Testis (tissue), 2 donors: ENCODE measurements at regions not wholly inside any gene's neighbourhood (a gene's known extent, or its start where the extent isn't known, plus 50 kb on each side); places are given as distances from the start of the nearest gene placed in this dataset.
A peak's percentile ranks its signal among the peaks of the same experiment; 100 is the strongest.
"Not testable (repeated sequence)": the region's sequence is repeated elsewhere in the genome, so short reads cannot be mapped to it uniquely, and the experiment has no call there.

Experiments used
- DNase-seq: peaks from one replicate; pipeline ENCODE4 v3.0.0-alpha.2; 2019
- H3K27ac ChIP-seq, 2 donors: fragments of 200-600 bp; sonication (generic); one replicate each; pipeline ENCODE4 v1.5.1; 2019
- H3K27me3 ChIP-seq: fragments of 200-600 bp; sonication (generic); one replicate; pipeline ENCODE4 v1.5.1; 2019
- H3K36me3 ChIP-seq: fragments of 200-600 bp; sonication (generic); one replicate; pipeline ENCODE4 v1.5.1; 2017; ENCODE audit warnings: low read depth; ENCODE audit errors: missing control alignments
- H3K4me1 ChIP-seq: fragments of 200-600 bp; sonication (generic); one replicate; pipeline ENCODE4 v1.5.1; 2019
- H3K4me3 ChIP-seq, 2 donors: fragments of 200-600 bp; sonication (generic); one replicate each; pipeline ENCODE4 v1.5.1; 2017 to 2019
- H3K9me3 ChIP-seq: fragments of 200-600 bp; sonication (generic); one replicate; pipeline ENCODE4 v1.5.1; 2017
- POLR2A ChIP-seq: fragments of 450-650 bp; IDR thresholded peaks from one replicate; pipeline ENCODE4 v1.6.1; 2017; ENCODE audit warnings: antibody characterized with exemption, mild to moderate bottlenecking, moderate library complexity
- WGBS, 2 donors: methylation state at CpG; one replicate each; pipeline ENCODE4 v1.1.5; 2018; 5-methylcytosine and 5-hydroxymethylcytosine counted together
- intact Hi-C: fragments of 100-400 bp; cut with DNase I; formaldehyde crosslinking; loops from one replicate; pipeline ENCODE4 v1.15.1; 2023; ENCODE audit warnings: low total_unique reads
- TF ChIP-seq, protein P1 (sequence below), 3 experiments: fragments of 450-650 bp in 2 of 3; fragments of 200-600 bp in 1 of 3; sonication (generic) in 1 of 3; IDR thresholded peaks; one replicate each; pipeline ENCODE4 v1.5.1; 2016 to 2019; ENCODE audit warnings: antibody characterized with exemption in 3 of 3, mild to moderate bottlenecking in 2 of 3, moderate library complexity in 1 of 3

DNA sequence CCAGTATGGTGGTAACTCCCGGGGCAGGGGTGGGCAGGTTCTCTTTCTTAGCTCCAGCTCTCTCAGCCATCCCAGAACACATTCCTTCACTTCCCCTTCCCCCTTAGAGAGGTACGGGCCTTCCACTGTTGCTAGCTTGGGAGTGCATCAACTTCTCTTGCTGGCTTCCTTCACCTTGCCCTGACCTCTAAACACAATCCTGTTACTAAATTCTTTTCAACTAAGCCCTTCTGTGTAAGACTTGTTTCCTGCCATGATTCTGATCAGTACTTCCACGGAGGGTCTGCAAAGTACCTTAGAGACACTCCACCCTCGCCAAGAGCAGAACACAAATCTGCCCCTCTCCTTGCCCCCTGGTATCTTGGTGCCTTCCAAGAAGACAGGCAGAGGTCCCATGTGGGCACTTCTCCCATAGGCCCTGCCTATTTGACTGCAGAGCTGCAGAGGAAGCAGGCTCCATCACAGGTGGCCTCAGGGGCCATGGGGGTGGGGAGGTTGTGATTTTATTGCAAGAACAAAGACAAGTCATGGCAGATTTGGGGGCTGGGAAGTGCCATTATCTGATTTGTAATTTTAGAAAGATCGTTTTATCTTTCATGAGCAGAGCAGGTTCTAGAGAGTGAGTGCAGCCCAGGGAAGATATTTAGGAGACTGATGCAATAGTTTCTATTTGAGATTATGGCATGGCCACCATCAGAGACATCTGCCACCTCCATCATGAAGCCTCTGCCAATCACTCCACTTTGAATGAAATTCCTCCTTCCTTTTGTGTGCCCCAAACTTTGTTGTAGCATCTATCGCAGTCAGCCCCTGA lies 182.5 kb upstream of the JUN start:
- Histone ChIP-seq H3K4me1 (no peaks in the 10 kb centered on the region), H3K27me3 (no peaks in the 10 kb centered on the region), H3K27ac (no peak overlapping the region), H3K4me3 (no peak overlapping the region), H3K36me3 (no peaks in the 10 kb centered on the region), H3K9me3 (no peaks in the 10 kb centered on the region)
- no peak for TF ChIP-seq POLR2A
- TF ChIP-seq, protein P1, sequence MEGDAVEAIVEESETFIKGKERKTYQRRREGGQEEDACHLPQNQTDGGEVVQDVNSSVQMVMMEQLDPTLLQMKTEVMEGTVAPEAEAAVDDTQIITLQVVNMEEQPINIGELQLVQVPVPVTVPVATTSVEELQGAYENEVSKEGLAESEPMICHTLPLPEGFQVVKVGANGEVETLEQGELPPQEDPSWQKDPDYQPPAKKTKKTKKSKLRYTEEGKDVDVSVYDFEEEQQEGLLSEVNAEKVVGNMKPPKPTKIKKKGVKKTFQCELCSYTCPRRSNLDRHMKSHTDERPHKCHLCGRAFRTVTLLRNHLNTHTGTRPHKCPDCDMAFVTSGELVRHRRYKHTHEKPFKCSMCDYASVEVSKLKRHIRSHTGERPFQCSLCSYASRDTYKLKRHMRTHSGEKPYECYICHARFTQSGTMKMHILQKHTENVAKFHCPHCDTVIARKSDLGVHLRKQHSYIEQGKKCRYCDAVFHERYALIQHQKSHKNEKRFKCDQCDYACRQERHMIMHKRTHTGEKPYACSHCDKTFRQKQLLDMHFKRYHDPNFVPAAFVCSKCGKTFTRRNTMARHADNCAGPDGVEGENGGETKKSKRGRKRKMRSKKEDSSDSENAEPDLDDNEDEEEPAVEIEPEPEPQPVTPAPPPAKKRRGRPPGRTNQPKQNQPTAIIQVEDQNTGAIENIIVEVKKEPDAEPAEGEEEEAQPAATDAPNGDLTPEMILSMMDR (IDR thresholded peaks at IDR 0.05): no peak
- 80 to 83% methylated on average over 6 of the region's 6 CpGs for WGBS, 2 donors
- intact Hi-C loops: no loop called here
- no peak for DNase-seq

DNA sequence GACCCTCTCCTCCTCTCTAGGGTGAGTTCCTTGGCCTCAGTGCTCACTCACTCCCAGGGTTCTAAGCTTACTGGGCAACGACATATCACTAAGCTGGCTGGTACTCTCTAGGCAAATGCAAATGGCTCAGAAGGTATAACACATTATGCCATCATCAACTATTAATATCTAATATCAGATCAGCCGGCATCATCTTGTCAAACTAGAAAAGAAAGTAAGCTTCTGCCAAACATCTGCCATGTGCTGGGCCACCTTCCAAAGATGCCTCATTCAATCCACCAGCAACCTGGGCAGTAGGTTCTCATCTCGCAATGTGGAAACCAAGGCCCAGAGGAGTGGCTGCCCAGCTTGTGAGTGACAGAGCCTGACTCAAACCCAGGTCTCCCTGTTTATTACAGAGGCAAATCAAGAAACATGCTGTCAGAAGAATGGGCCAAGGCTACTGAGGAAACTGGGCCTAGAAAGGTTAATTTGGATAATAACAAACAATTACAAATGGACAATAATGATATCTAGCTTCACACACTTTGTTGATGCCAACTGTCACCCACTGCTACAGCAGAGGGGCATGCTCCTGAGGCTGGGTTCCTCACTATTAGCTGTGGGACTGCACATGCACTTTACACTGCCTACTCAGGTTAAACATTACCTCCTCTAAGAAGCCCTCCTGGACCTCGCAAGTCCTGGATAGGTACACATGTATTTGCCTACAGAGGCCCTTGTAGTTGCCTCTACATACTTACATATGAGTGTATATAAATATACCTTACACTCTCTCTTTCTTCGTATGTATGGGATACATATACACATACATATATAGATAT lies 183.3 kb upstream of the JUN start:
- 96 to 97% methylated on average over 5 of the region's 5 CpGs for WGBS, 2 donors
- H3K9me3 ChIP-seq: no peaks in the 10 kb centered on the region
- DNase-seq: no peak
- H3K27me3 ChIP-seq: no peaks in the 10 kb centered on the region
- H3K4me1 ChIP-seq: no peaks in the 10 kb centered on the region
- H3K27ac ChIP-seq: no peak overlapping the region
- H3K36me3 ChIP-seq: no peaks in the 10 kb centered on the region
- no peak for TF ChIP-seq POLR2A
- TF ChIP-seq, protein P1 (IDR thresholded peaks at IDR 0.05): no peak
- intact Hi-C loops: no loop called here
- no peak overlapping the region for H3K4me3 ChIP-seq

GRCh38 chr1:58968360-58968952 lies 184.6 kb upstream of the JUN start:
- no peak for TF ChIP-seq POLR2A
- TF ChIP-seq, protein P1 (IDR thresholded peaks at IDR 0.05): no peak
- H3K4me3 ChIP-seq: no peak overlapping the region
- H3K4me1 ChIP-seq: no peaks in the 10 kb centered on the region
- intact Hi-C loops: no loop called here
- H3K27ac ChIP-seq: peak overlapping the region; percentile 51 to 87
- H3K9me3 ChIP-seq: no peaks in the 10 kb centered on the region
- peak; percentile 77 for DNase-seq
- H3K36me3 ChIP-seq: no peaks in the 10 kb centered on the region
- H3K27me3 ChIP-seq: no peaks in the 10 kb centered on the region
- 27 to 28% methylated on average over 4 of the region's 4 CpGs for WGBS, 2 donors

DNA sequence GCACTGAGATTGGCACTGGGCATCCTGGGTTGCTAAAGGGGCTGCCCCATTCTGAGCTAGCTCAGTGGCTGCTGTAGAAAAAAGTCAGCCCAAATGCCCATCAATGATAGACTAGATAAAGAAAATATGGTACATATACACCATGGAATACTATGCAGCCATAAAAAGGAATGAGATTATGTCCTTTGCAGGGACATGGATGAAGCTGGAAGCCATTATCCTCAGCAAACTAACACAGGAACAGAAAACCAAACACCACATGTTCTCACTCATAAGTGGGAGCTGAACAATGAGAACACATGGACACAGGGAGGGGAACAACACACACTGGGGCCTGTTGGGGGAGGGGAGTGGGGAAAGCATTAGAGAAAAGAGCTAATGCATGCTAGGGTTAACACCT lies 185.3 kb upstream of the JUN start:
- H3K4me1 ChIP-seq, DNase-seq, intact Hi-C loops, H3K27me3 ChIP-seq, H3K4me3 ChIP-seq, H3K36me3 ChIP-seq, H3K9me3 ChIP-seq: not testable (repeated sequence)
- peak overlapping the region in 1 of 2 donors; percentile 87 for H3K27ac ChIP-seq

DNA sequence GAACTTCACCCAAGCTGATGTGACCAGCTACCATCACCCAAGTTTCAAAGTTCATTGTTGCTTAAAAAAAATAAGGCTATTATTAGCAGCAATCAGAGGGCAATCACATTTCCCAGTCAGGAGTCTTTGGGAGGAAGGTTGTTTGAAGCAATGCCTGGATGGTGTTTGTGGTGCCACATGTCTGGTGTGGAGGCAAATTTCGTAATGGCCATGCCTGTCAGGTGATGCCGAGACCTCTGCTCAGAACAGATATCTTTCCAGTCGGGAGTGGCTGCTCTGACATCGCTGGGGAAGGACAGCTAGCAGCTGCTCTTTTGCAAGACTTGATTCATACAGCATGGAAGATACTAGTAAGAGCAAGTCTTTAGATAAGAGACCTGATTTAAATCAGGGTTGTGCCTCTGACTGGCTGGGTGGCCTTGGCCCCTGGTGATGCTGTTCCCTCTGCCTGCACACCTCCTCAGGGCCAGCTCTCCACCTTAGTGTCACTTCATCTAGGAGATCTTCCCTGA lies 187.8 kb upstream of the JUN start:
- H3K9me3 ChIP-seq: no peaks in the 10 kb centered on the region
- H3K4me1 ChIP-seq: peaks cover 6% of the 10 kb centered on the region
- intact Hi-C loops: no loop called here
- no peaks in the 10 kb centered on the region for H3K36me3 ChIP-seq
- H3K27me3 ChIP-seq: no peaks in the 10 kb centered on the region
- TF ChIP-seq, protein P1 (IDR thresholded peaks at IDR 0.05): no peak
- TF ChIP-seq POLR2A: no peak
- DNase-seq: no peak
- no peak overlapping the region for H3K4me3 ChIP-seq
- 75% methylated on average over 4 of the region's 4 CpGs; no CpG with 5 or more reads in 1 of the 2 donors for WGBS, 2 donors
- no peak overlapping the region for H3K27ac ChIP-seq
